K562 (cell line): ENCODE measurements at regions not wholly inside any gene's neighbourhood (a gene's known extent, or its start where the extent isn't known, plus 50 kb on each side); places are given as distances from the start of the nearest gene placed in this dataset.

ENCODE experiments used
- ATAC-seq: fragments of 200-7000 bp; cut with Tn5 transposase; 3 replicates; pipeline ENCODE4 v1.9.1; 2020; ENCODE audit warnings: moderate library complexity
- BruUV-seq: library from RNA; stranded (reverse); fragments of 400-500 nt; replicated peaks from 2 replicates; lab custom pipeline; 2021; lab: Mats Ljungman, UMichigan
- CTCF ChIA-PET: fragments of 300-600 bp; formaldehyde crosslinking; extraction: SDS; loops from one replicate; lab custom pipeline; 2021; ENCODE audit warnings: low intra/inter-chr PET ratio; lab: Yijun Ruan, JAX
- POLR2A ChIA-PET: fragments of 300-600, 350-650 bp; sonication (Branson Sonifier 250); formaldehyde crosslinking; extraction: SDS; loops from one replicate; lab custom pipeline; 2021; ENCODE audit warnings: antibody characterized with exemption, inconsistent platforms; lab: Yijun Ruan, JAX
- DNase-seq, 4 experiments: peaks; one replicate each; pipeline versions ENCODE4 v3.0.0 to v3.0.0-alpha.2; 2011 to 2018; ENCODE audit warnings: low spot score in 3 of 4, mixed read lengths in 3 of 4; ENCODE audit errors: extremely low read depth in 1 of 4
- FAIRE-seq: peaks from 2 replicates; lab custom pipeline; 2011; peaks lifted over from hg19 to GRCh38; lab: Jason Lieb, UNC
- H2AFZ ChIP-seq: 2 replicates; pipeline ENCODE4 v1.6.0; 2011; ENCODE audit warnings: low read depth, low read length, control low read depth, inconsistent platforms
- H3K27ac ChIP-seq: fragments of 200-600 bp; 3 replicates; pipeline ENCODE4 v1.8.0; 2011; ENCODE audit warnings: low read depth, mild to moderate bottlenecking, control low read depth, inconsistent platforms, low read length, moderate library complexity, mixed read lengths; ENCODE audit errors: extremely low read depth
- H3K27me3 ChIP-seq, 2 experiments: fragments of 300-600 bp in 1 of 2; 2 replicates in 1 of 2; 3 replicates in 1 of 2; pipeline versions ENCODE4 v1.6.0 to v1.8.0; 2011; ENCODE audit warnings: inconsistent platforms in 2 of 2, low read length in 2 of 2, mild to moderate bottlenecking in 1 of 2, mixed read lengths in 1 of 2, moderate library complexity in 1 of 2; ENCODE audit not compliant: control insufficient read depth in 2 of 2, insufficient read depth in 2 of 2
- H3K36me3 ChIP-seq: fragments of 300-600 bp; 3 replicates; pipeline ENCODE4 v1.8.0; 2011; ENCODE audit warnings: mild to moderate bottlenecking, low read length, inconsistent platforms; ENCODE audit not compliant: control insufficient read depth, insufficient read depth
- H3K4me1 ChIP-seq, 2 experiments: fragments of 200-600 bp in 1 of 2; replicated peaks in 1 of 2; 2 replicates in 1 of 2; 3 replicates in 1 of 2; pipeline versions ENCODE4 v1.5.1 to v1.8.0; 2011; ENCODE audit warnings: inconsistent platforms in 2 of 2, low read length in 2 of 2, mild to moderate bottlenecking in 1 of 2, mixed read lengths in 1 of 2, moderate library complexity in 1 of 2; ENCODE audit not compliant: control insufficient read depth in 2 of 2, insufficient read depth in 2 of 2
- H3K4me2 ChIP-seq: 2 replicates; pipeline ENCODE4 v1.6.1; 2011; ENCODE audit warnings: low read length, control low read depth, inconsistent platforms, mixed read lengths; ENCODE audit not compliant: insufficient read depth
- H3K4me3 ChIP-seq: fragments of 200-600 bp; sonication (generic), shearing (Covaris generic); 2 replicates; pipeline ENCODE4 v1.5.1; 2016; ENCODE audit warnings: control low read depth, inconsistent platforms
- H3K79me2 ChIP-seq: fragments of 200-600 bp; 3 replicates; pipeline ENCODE4 v1.8.0; 2011; ENCODE audit warnings: low read length, inconsistent platforms; ENCODE audit not compliant: control insufficient read depth, insufficient read depth
- H3K9ac ChIP-seq, 2 experiments: 2 replicates each; pipeline versions ENCODE4 v1.6.0 to v1.6.1; 2011; ENCODE audit warnings: low read depth in 2 of 2, low read length in 2 of 2, control low read depth in 1 of 2, inconsistent platforms in 1 of 2, mild to moderate bottlenecking in 1 of 2, mixed read lengths in 1 of 2; ENCODE audit not compliant: insufficient read depth in 1 of 2
- H3K9me1 ChIP-seq: one replicate; pipeline ENCODE4 v1.6.0; 2011; ENCODE audit warnings: inconsistent platforms, mild to moderate bottlenecking, low read length, moderate library complexity; ENCODE audit not compliant: control insufficient read depth, insufficient read depth
- H3K9me3 ChIP-seq: replicated peaks from 2 replicates; pipeline ENCODE4 v1.5.1; 2011; ENCODE audit warnings: low read depth, low read length, inconsistent platforms; ENCODE audit not compliant: control insufficient read depth, insufficient read depth
- H4K20me1 ChIP-seq: replicated peaks from 2 replicates; pipeline ENCODE4 v1.6.1; 2011; ENCODE audit warnings: low read length, inconsistent platforms, mixed read lengths; ENCODE audit not compliant: control insufficient read depth, insufficient read depth
- BCL6 ChIP-seq: fragments of 250-450 bp; sonication (Bioruptor Pico); IDR thresholded peaks from 2 replicates; pipeline ENCODE4 v1.4.0; 2020
- C11orf30 ChIP-seq: fragments of 450-650 bp; IDR thresholded peaks from 2 replicates; pipeline ENCODE4 v1.6.1; 2016; ENCODE audit warnings: low read depth, mild to moderate bottlenecking
- CHCHD3 ChIP-seq: fragments of 250-450 bp; sonication (Bioruptor Pico); IDR thresholded peaks from 2 replicates; pipeline ENCODE4 v2.1.2; 2022; ENCODE audit warnings: mild to moderate bottlenecking
- CREB1 ChIP-seq, 2 experiments: sonication (generic) in 1 of 2; formaldehyde crosslinking in 1 of 2; IDR thresholded peaks; 2 replicates each; pipeline versions ENCODE4 v1.6.1 to v1.8.0; 2012 to 2022; ENCODE audit warnings: inconsistent platforms in 1 of 2, mild to moderate bottlenecking in 1 of 2, missing genetic modification reagents in 1 of 2, moderate library complexity in 1 of 2
- E2F6 ChIP-seq, 2 experiments: IDR thresholded peaks; 2 replicates each; pipeline ENCODE4 v1.6.1; 2011; ENCODE audit warnings: borderline replicate concordance in 1 of 2, control low read depth in 1 of 2, low read depth in 1 of 2, low read length in 1 of 2, mild to moderate bottlenecking in 1 of 2, mixed read lengths in 1 of 2, moderate library complexity in 1 of 2; ENCODE audit not compliant: insufficient read depth in 1 of 2, insufficient read length in 1 of 2, poor library complexity in 1 of 2, severe bottlenecking in 1 of 2; ENCODE audit errors: extremely low read depth in 1 of 2
- EZH2 ChIP-seq: IDR thresholded peaks from 2 replicates; pipeline ENCODE4 v1.6.1; 2012; ENCODE audit warnings: low read depth, mild to moderate bottlenecking, inconsistent platforms, low read length, borderline replicate concordance
- HDAC8 ChIP-seq: fragments of 450-650 bp; IDR thresholded peaks from 2 replicates; pipeline ENCODE4 v1.6.1; 2016; ENCODE audit warnings: mild to moderate bottlenecking, missing genetic modification characterization, moderate library complexity, missing compliant biosample characterization
- HNRNPL ChIP-seq: fragments of 200-400 bp; formaldehyde crosslinking; IDR thresholded peaks from 2 replicates; pipeline ENCODE4 v1.6.1; 2017; ENCODE audit warnings: low read depth, mild to moderate bottlenecking, low read length
- IFI16 ChIP-seq: fragments of 250-450 bp; sonication (Bioruptor Pico); IDR thresholded peaks from 2 replicates; pipeline ENCODE4 v2.1.2; 2022; ENCODE audit warnings: mild to moderate bottlenecking, inconsistent platforms
- IRF2 ChIP-seq: sonication (generic); formaldehyde crosslinking; IDR thresholded peaks from 2 replicates; pipeline ENCODE4 v1.8.1; 2022; ENCODE audit warnings: mild to moderate bottlenecking, missing genetic modification reagents
- KDM4B ChIP-seq, 2 experiments: fragments of 450-650 bp in 1 of 2; sonication (generic) in 1 of 2; IDR thresholded peaks; 2 replicates each; pipeline ENCODE4 v1.6.1; 2016 to 2017; ENCODE audit warnings: borderline replicate concordance in 2 of 2, antibody characterized with exemption in 1 of 2, low read depth in 1 of 2, mild to moderate bottlenecking in 1 of 2
- LEF1 ChIP-seq: fragments of 450-650 bp; IDR thresholded peaks from 2 replicates; pipeline ENCODE4 v1.6.1; 2016; ENCODE audit warnings: mild to moderate bottlenecking
- MTA3 ChIP-seq: fragments of 450-650 bp; formaldehyde crosslinking; IDR thresholded peaks from 2 replicates; pipeline ENCODE4 v1.6.1; 2017; ENCODE audit warnings: mild to moderate bottlenecking, borderline replicate concordance
- NRF1 ChIP-seq, 2 experiments: fragments of 450-650 bp; IDR thresholded peaks in 1 of 2; conservative IDR thresholded peaks in 1 of 2; 2 replicates each; pipeline ENCODE4 v1.6.1; 2014; ENCODE audit warnings: mild to moderate bottlenecking in 2 of 2
- PPARD ChIP-seq: fragments of 250-450 bp; sonication (Bioruptor Pico); IDR thresholded peaks from 2 replicates; pipeline ENCODE4 v1.8.0; 2022; ENCODE audit warnings: inconsistent platforms, mild to moderate bottlenecking, moderate library complexity
- SMAD2 ChIP-seq: fragments of 150-350 bp; IDR thresholded peaks from 2 replicates; pipeline ENCODE4 v1.6.1; 2014; ENCODE audit warnings: low read depth, mild to moderate bottlenecking, low read length
- UBTF ChIP-seq, 2 experiments: IDR thresholded peaks; 2 replicates each; pipeline ENCODE4 v1.6.1; 2012; ENCODE audit warnings: improper control_type of control experiment in 2 of 2, low read depth in 2 of 2, low read length in 2 of 2, borderline replicate concordance in 1 of 2
- XRCC4 ChIP-seq: IDR thresholded peaks from one replicate; pipeline ENCODE4 v1.6.1; 2011; ENCODE audit not compliant: insufficient read depth, insufficient read length; ENCODE audit errors: extremely low read depth
- ZNF12 ChIP-seq: sonication (generic); formaldehyde crosslinking; IDR thresholded peaks from 2 replicates; pipeline ENCODE4 v1.4.0; 2020; ENCODE audit warnings: mild to moderate bottlenecking, missing genetic modification reagents
- ZNF778 ChIP-seq: fragments of 450-650 bp; formaldehyde crosslinking; IDR thresholded peaks from 2 replicates; pipeline ENCODE4 v1.4.0; 2020; ENCODE audit warnings: mild to moderate bottlenecking, moderate library complexity
- WGBS: fragments of 100-300 bp; shearing (Covaris generic); methylation state at CpG from one replicate; pipeline ENCODE4 v1.1.6; 2016; ENCODE audit warnings: low coverage, mixed read lengths; ENCODE audit not compliant: insufficient coverage; ENCODE audit errors: missing lambda C conversion rate; 5-methylcytosine and 5-hydroxymethylcytosine counted together
- in situ Hi-C: fragments of 300-500 bp; cut with MboI; formaldehyde crosslinking; loops from 4 replicates; pipeline ENCODE4 v1.15.0; 2018; ENCODE audit warnings: inconsistent platforms, mixed read lengths
- intact Hi-C: fragments of 100-400 bp; cut with micrococcal nuclease; formaldehyde crosslinking; loops from 2 replicates; pipeline ENCODE4 v1.14.2; 2022

DNA sequence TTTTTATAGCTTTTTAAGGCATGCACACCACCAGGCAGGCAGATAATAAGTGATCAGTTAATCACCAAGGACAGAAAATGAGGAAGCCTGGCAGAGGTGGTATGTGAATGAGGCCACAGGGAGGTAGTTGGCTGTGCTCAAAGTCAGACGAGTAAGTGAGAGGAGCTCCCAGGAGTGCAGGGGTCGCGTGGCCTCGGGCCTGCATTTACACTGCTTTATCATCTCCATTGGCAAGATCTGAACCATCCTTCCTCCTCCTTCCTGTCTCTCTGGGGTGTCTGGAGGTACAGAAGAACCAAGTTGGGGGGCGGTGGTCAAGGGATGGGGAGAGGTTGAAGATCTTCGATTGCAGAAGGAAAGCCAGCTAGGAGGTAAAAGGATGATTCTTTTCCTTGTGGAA lies 320.1 kb downstream of the SOX9 start:
- Histone ChIP-seq H3K4me2 (no peak overlapping the region), H4K20me1 (no peaks in the 10 kb centered on the region), H3K4me1 (no peaks in the 10 kb centered on the region), H3K9me1 (no peaks in the 10 kb centered on the region), H3K27me3 (no peaks in the 10 kb centered on the region; a peak in 1 of 5 replicates), H3K9me3 (no peaks in the 10 kb centered on the region), H3K36me3 (no peaks in the 10 kb centered on the region), H3K4me3 (no peak overlapping the region), H2AFZ (no peak overlapping the region), H3K79me2 (no peaks in the 10 kb centered on the region), H3K9ac (no peak overlapping the region), H3K27ac (no peak overlapping the region)
- ChIA-PET POLR2A (interaction anchor here (0.7 kb wide), 1 partner anchor 101 kb away, joined by 6 read pairs; no protein-coding TSS in a partner anchor), CTCF (no interaction called here)
- no TSS peak for BruUV-seq
- DNase-seq = no peak
- 0% methylated on average over 6 of the region's 6 CpGs for WGBS
- no peak for FAIRE-seq
- in situ Hi-C loops = no loop called here
- TF ChIP-seq IFI16 (CRISPR knock-in tag) (no peak), CREB1 (IDR thresholded peaks at IDR 0.05) (no peak), CREB1 (CRISPR knock-in tag; IDR thresholded peaks at IDR 0.05) (no peak), PPARD (CRISPR knock-in tag) (no peak), LEF1 (no peak), ZNF778 (CRISPR knock-in tag) (no peak), HNRNPL (no peak), BCL6 (no peak), ZNF12 (CRISPR knock-in tag) (no peak), UBTF (IDR thresholded peaks at IDR 0.05; ENCODE audit: borderline replicate concordance in 1 of 2, low read depth in 2 of 2, low read length in 2 of 2) (no peak), E2F6 (IDR thresholded peaks at IDR 0.05; ENCODE audit: borderline replicate concordance in 1 of 2, extremely low read depth in 1 of 2, insufficient read depth in 1 of 2, insufficient read length in 1 of 2, low read depth in 1 of 2, low read length in 1 of 2, poor library complexity in 1 of 2, severe bottlenecking in 1 of 2) (no peak), EZH2 (no peak), HDAC8 (tag) (no peak), IRF2 (CRISPR knock-in tag) (no peak), KDM4B (IDR thresholded peaks at IDR 0.05; ENCODE audit: borderline replicate concordance in 2 of 2, low read depth in 1 of 2) (no peak), NRF1 (conservative IDR thresholded peaks at IDR 0.05 in 1 of 2, IDR thresholded peaks at IDR 0.05 in 1 of 2) (no peak), XRCC4 (no peak), MTA3 (no peak), CHCHD3 (CRISPR knock-in tag) (no peak), SMAD2 (no peak), C11orf30 (no peak)
- intact Hi-C loops = no loop called here
- no peak for ATAC-seq
